T-helper 2 cell (primary cell): ENCODE measurements at regions not wholly inside any gene's neighbourhood (a gene's known extent, or its start where the extent isn't known, plus 50 kb on each side); places are given as distances from the start of the nearest gene placed in this dataset.

ENCODE experiments used
- DNase-seq, 5 experiments: peaks; one replicate each; pipeline versions ENCODE4 v3.0.0 to v3.0.0-alpha.2; 2012 to 2022

GRCh38 chr11:116503216-116504160 lies 269.3 kb downstream of the BUD13 start:
- DNase-seq: no peak

GRCh38 chr11:116502641-116503061 lies 270.1 kb downstream of the BUD13 start:
- DNase-seq: no peak

DNA sequence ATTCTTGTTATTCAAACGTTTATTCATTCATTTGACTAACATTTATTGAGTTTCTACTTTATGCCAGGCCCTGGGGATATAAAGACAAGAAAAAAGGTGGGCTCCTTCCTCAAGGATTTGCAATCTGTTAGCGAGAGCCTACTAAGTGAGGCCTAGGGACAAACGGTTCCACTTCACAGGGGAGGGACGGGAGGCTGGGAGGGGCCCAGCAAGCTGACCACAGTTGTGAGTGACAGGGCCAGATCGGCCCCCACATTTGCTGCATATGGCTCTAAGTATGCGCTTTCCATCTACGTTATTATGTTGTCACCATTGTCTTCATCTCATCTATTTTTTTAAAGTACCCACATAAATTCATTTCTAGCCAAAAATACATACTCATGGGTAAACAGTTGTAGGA lies 271.1 kb downstream of the BUD13 start:
- no peak for DNase-seq

DNA sequence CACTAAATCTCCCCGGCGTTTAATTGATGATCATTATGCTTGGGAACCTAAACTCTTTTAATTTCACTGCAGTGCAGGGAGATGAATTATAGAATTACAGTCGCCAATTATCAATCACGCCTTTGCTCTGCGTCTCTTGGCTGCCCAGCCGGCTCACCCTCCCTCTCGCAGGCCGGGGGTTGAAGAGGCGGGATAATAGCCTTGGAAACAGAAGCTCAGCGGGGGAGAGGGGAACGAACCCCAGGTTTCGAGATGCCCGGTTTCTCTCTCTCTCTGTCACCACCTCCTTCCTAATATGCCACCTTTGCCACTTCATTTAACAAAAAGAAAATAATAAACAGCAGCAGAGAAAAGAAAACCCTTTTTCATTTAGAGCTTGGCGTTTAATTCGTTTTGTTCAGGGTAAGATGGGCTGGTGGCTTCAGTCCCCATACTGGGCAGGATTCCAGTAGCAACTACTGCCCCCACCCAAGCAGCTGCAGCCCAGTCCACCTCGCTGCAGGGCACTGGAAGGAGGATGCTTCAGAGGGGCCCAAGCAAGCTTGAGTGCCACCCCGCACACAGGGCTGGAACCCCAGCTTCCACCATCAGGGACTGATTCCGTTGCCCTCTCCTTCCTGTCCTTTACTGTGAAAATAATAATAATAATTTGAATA lies 271.7 kb downstream of the BUD13 start:
- no peak for DNase-seq

DNA sequence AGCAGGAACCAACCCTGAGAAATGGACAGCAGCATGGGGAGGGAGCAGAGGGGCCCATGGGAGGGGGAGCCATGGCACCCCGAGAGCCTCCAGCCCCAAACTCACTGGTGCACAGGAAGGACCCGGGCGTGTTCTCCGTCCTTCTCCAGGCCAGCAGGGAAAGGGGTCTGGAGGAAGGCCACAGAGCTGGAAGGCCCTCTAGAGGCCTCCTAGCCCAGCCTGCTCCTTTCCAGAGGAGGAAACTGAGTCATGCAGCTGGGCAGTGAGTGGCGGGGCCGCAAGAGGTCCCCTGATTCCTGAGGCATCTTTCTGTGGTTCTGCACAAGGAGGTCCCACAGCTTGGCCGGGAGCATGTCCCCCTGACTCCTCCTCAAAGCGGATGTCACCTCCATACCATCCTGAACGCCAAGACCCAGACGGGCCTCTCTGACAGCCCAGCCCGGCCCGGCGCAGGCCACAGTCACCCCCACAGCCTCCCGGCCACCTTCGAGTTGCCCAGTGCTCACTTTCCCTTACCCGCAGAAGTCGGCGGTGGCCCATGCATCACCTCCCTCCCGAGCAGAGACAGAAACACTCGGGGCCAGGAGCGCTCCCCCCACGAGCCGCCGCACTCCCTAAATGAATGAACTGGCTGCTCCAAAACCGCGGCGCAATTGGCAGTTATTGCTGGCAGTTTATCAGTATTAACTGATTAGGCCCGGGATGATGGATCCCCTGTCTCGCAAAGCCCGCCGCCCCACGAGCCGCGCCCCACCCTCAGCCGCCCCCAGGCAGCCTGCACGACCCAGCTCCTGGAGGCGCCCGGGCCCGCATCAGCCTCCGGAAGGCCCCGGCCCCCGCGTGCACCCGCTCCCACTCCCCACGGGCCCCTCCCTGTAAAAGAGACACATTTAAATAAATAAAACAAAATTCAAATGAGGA lies 272.5 kb downstream of the BUD13 start:
- no peak for DNase-seq

GRCh38 chr11:116499396-116500003 lies 273.3 kb downstream of the BUD13 start:
- DNase-seq: peak in 3 of 5 experiments; percentile 7 to 55 (median 11)

DNA sequence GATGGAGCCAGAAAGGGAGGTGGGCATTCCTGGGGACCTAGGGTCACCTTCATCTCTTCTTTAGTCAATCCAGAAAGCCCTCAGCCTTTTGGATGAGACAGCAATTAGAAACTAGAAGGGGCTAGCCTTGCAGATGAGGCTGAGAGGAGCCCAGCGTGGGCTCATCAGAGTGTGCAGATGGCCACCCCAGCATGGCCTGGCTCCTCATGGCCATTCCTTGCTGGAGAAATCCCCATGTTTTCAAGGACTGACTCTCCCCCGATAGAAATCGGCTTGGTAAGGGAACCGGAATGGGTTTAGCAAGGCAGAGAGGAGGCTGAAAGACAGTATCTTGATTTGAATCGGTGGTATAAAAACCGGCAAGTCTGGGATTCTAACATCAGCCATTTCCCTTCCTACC lies 274.6 kb downstream of the BUD13 start:
- no peak for DNase-seq

GRCh38 chr11:116492600-116492999 lies 280.2 kb downstream of the BUD13 start:
- DNase-seq: no peak

DNA sequence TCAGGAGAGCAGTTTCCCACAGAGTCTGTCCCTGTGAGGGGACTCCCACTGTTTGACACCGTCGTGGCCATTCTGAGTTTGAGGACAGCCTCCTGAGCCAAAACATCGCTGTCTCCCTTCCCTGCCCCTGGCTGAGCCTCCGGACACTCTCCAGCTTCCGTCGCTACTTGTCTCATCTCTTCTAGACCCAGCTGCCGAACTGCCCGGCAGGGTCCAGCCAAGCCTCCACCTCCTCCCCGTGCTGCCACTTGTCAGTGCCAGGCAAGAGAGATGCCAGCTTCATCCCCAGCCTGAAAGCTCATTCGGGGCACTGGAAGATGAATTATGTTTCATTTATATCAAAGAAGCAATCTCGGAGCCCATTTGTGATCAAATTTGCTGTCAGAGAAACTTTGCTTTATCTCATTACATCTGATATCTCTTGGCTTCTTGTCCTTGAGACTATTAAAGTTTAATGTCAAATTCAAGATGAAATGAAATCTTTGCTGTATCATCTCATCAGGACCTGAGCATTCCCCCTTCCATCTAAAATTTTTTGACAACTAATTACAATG lies 283.9 kb downstream of the BUD13 start:
- no peak for DNase-seq

DNA sequence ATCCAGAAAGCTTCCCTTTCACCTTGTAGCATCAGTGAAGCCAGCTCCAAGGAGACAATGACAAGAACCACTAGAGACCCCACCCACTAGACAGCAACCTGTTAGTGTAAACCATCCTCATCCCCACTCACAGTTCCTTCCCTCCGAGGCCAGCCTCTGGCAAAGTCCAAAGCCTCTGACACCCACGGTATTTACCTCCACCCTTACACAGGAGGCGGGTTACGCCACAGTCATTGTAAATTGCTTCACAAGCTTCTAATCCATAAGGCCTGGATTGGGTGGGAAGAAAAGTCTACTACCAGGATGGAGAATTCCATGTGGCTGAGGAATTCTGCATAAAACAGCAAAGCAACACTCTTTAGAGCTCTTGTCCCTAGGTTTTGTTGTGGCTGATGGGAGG lies 287.4 kb downstream of the BUD13 start:
- DNase-seq: no peak

DNA sequence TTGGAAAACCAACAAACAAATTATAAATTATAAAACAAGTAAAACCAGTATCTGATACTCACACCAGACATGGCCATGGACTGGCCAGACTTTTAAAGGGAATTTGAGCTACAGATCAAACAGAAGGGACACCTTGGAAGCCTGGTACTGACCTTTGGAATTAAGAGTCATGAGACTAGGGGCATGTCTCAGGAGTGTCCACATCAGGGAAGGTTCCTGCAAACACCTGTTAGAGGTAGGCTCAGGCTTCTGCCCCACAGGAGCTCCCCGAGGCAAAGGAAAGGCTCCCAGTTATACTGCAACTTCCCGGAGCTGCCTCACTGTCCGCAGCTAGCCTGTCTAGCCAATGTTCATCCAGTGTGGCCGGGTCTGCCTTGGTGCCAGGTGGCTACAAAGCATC lies 290.1 kb downstream of the BUD13 start:
- DNase-seq: no peak

DNA sequence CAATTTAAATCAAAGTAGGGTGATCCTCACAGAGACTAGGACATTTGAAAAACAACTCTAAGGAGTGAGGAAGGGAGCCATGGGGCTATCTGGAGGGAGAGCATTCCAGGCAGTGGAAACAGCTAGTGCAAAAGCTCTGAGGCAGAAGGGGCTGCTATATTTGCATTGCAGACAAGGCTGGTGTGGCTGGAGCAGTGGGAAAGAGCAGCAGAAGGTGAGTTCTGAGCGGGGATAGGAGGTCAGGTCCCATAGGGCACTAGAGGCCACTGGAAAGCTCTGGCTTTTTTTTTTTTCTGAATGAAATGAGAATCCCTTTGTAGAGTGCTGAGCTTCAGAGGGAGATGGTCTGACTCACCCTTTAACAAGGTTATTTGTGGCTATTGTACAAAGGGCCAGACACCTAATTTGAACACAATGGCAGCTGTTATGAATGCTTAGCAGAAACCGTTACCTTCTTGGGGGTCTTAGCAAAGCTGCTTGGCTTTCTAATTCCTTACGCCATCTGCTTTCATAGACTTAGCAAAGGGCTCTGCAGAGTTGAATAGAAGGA lies 291.6 kb downstream of the BUD13 start:
- DNase-seq: no peak

DNA sequence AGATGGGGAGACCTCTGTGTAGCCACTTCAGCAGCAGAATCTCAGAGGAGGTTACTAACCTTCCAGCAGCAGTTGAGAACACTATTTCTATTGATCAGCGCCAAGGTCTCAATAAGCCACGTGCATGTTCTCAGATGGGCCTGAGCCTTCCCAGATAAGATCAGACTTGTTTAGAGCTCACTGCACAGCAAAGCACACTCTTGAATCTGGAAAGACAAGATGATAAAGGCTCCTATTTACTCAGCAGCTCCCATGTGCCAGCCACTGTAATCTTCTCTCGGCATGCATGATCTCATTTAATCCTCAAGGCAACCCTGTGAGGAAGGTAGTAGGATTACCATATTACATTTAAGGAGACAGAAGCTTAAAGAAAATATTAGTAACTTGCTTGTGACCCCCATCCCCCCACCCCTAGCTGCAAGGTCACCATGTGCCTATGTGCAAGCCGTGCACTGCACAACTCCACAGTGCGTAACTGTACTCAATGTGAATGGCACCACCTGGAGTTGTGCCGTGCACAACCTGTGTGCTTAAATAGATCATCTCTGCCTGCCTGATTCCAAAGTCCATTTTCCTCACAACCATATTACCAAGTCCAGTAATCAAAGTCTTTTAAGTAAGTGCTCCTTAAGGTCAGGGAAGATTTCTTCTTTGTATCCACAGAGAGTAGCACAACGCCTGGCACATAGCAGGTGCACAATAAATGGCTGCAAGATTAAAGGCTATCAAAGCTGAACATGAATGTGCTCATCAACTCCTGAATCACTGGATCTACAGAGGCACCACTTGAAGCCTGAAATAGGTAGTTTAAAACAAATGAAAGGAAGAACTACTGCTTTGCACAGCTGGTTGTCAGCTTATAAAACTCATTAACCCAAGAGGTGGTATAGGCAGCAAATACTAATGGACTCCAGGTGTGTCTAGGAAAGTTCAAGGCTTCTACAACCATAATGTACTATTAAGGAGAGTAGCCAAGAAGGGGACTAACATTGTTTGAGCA lies 293.8 kb downstream of the BUD13 start:
- no peak for DNase-seq

GRCh38 chr11:116478205-116478604 lies 294.6 kb downstream of the BUD13 start:
- DNase-seq: no peak

- DNase-seq: no peak
These were observed 298.9 kb downstream of the BUD13 start for GRCh38 chr11:116473790-116474346.

DNA sequence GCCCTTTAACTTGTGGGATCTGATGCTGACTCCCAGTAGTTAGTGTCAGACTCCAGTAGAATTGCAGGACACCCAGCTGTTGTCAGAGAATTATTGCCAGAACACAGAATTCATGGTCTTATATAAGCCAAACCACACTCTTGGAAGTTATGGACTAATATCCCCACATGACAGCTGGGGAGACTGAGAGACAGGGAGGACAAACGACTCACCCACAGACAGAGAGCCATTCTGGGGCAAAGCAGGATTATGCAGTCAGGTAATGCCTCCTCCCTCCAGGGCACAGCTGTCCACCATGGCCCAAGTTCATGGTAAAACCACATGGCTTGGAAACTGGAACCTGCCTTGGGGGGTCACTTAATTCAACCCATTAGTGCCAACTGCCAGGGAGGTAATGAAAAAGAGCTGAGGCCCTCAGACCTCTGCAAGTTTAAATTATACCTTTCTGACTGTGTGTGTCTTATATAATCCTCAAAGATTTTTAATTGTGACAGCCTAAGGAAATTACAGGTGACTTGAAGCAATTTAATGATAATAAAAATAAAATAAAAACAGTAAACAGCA lies 299.5 kb downstream of the BUD13 start:
- no peak for DNase-seq

DNA sequence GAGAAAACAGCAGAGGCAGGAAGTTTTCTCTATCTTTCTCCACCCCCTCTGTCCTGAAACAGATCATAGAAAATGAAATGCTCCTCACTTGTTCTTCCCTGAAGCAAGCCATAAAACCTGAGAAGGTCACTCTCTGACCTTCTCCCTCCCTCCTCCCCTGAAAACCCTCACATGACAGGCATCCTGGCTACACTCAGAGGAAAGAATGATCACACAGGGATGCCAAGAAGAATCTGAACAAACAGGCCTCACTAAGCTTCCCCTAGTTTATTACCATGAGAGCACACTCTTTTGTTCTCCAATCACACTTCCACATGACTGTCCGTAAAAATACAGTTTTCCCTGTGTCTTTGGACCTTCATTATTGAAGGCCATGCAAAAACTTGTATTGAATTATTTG lies 300.1 kb downstream of the BUD13 start:
- no peak for DNase-seq

GRCh38 chr11:116471608-116472256 lies 301.1 kb downstream of the BUD13 start:
- no peak for DNase-seq

DNA sequence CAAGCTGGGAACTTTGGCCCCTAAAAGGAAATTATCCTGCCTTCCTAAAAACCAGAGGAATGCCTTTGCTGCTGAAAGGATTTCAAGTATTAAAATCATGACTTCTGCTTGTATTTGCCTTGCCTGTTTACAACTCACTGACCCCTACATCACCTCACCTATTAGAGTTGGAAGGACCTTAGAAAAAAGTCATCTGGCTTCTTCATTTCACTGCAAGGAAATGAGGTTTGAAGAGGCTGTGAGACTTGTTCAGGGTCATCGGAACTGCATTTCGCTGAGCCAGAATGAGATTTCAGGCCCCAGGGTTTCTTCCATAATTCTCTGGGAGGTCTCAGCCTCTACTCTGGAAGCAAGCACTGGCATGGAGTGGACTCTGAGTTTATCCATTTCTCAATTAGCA lies 304.1 kb downstream of the BUD13 start:
- no peak for DNase-seq
